ENCODE measurements at regions not wholly inside any gene's neighbourhood (a gene's known extent, or its start where the extent isn't known, plus 50 kb on each side); places are given as distances from the start of the nearest gene placed in this dataset.

GRCh38 chr2:137813176-137813575, 151.1 kb upstream of the HNMT start:
- DNase-seq (ENCODE audit: low read depth): no peak
- TF ChIP-seq CTCF (conservative IDR thresholded peaks at IDR 0.05; ENCODE audit: low read length): no peak

GRCh38 chr2:137817058-137817457, 147.2 kb upstream of the HNMT start:
- DNase-seq (ENCODE audit: low read depth): no peak
- no peak for TF ChIP-seq CTCF (conservative IDR thresholded peaks at IDR 0.05; ENCODE audit: low read length)
- H3K4me3 ChIP-seq (ENCODE audit: low read length): no peak overlapping the region

More at GRCh38 chr2:137813176-137813575, 151.1 kb upstream of the HNMT start:
- H3K4me3 ChIP-seq (ENCODE audit: low read length): no peak overlapping the region

GRCh38 chr2:137823196-137823595, 141.1 kb upstream of the HNMT start:
- TF ChIP-seq CTCF (conservative IDR thresholded peaks at IDR 0.05; ENCODE audit: low read length): no peak
- H3K4me3 ChIP-seq (ENCODE audit: low read length): no peak overlapping the region
- DNase-seq (ENCODE audit: low read depth): no peak

- DNase-seq (ENCODE audit: low read depth): no peak
- TF ChIP-seq CTCF (conservative IDR thresholded peaks at IDR 0.05; ENCODE audit: low read length): no peak
- H3K4me3 ChIP-seq (ENCODE audit: low read length): no peak overlapping the region
Observed at GRCh38 chr2:137824501-137824900, 139.8 kb upstream of the HNMT start.

- no peak for DNase-seq (ENCODE audit: low read depth)
- TF ChIP-seq CTCF (conservative IDR thresholded peaks at IDR 0.05; ENCODE audit: low read length): no peak
- H3K4me3 ChIP-seq (ENCODE audit: low read length): no peak overlapping the region
Observed at GRCh38 chr2:137826373-137827372, 137.6 kb upstream of the HNMT start.

- no peak overlapping the region for H3K4me3 ChIP-seq (ENCODE audit: low read length)
- TF ChIP-seq CTCF (conservative IDR thresholded peaks at IDR 0.05; ENCODE audit: low read length): no peak
- DNase-seq (ENCODE audit: low read depth): no peak
Observed at GRCh38 chr2:137828624-137829023, 135.6 kb upstream of the HNMT start.

- no peak overlapping the region for H3K4me3 ChIP-seq (ENCODE audit: low read length)
- no peak for TF ChIP-seq CTCF (conservative IDR thresholded peaks at IDR 0.05; ENCODE audit: low read length)
- no peak for DNase-seq (ENCODE audit: low read depth)
Observed at GRCh38 chr2:137829251-137829650, 135.0 kb upstream of the HNMT start.
